ENCODE measurements at regions not wholly inside any gene's neighbourhood (a gene's known extent, or its start where the extent isn't known, plus 50 kb on each side); places are given as distances from the start of the nearest gene placed in this dataset.

GRCh38 chr2:220278022-220278421, 650.6 kb downstream of the SLC4A3 start:
- no peak for TF ChIP-seq CTCF (IDR thresholded peaks at IDR 0.05; ENCODE audit: low read length)
- no peak for TF ChIP-seq EZH2 (IDR thresholded peaks at IDR 0.05; ENCODE audit: borderline replicate concordance, low read length)

Data from OCI-LY1 (cell line).